Kidney epithelial cell (primary cell): ENCODE measurements at regions not wholly inside any gene's neighbourhood (a gene's known extent, or its start where the extent isn't known, plus 50 kb on each side); places are given as distances from the start of the nearest gene placed in this dataset.

Source experiments
- DNase-seq: peaks from one replicate; pipeline ENCODE4 v3.0.0-alpha.2; 2010; ENCODE audit warnings: low read depth
- H3K27me3 ChIP-seq: 2 replicates; pipeline ENCODE4 v1.6.0; 2011; ENCODE audit warnings: low read length; ENCODE audit not compliant: control insufficient read depth, insufficient read depth
- H3K36me3 ChIP-seq: 2 replicates; pipeline ENCODE4 v1.5.1; 2011; ENCODE audit warnings: low read length; ENCODE audit not compliant: control insufficient read depth, insufficient read depth
- H3K4me3 ChIP-seq: 2 replicates; pipeline ENCODE4 v1.5.1; 2011; ENCODE audit warnings: low read depth, mild to moderate bottlenecking, control low read depth, low read length
- CTCF ChIP-seq: IDR thresholded peaks from 2 replicates; pipeline ENCODE4 v1.5.1; 2011; ENCODE audit warnings: mild to moderate bottlenecking, moderate library complexity, low read length, control low read depth, inconsistent platforms; ENCODE audit not compliant: insufficient read depth, poor library complexity, severe bottlenecking

DNA sequence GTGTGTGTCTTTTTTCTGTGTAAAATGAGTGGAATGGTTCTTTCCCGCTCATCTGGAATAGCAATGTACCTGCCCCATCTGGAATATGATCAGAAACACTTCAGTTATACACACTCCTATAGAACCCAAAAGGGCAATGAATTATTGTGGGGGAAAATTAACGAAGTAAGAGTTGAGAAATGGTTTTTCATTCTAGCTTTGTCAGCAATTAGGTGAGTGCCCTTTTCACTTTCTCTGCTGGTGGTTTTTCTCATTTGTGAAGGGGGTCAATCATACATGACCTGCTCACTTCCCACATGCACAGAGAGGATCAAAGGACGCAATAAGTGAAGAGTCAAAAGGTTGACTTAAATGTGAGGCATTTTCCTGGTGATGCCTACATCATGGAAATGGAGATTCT, 168.0 kb downstream of the HS3ST3B1 start:
- Histone ChIP-seq H3K36me3 (no peaks in the 10 kb centered on the region), H3K27me3 (no peaks in the 10 kb centered on the region), H3K4me3 (no peak overlapping the region)
- no peak for TF ChIP-seq CTCF
- DNase-seq: no peak

- no peak for TF ChIP-seq CTCF
- H3K27me3 ChIP-seq: no peaks in the 10 kb centered on the region
- H3K36me3 ChIP-seq: no peaks in the 10 kb centered on the region
- no peak for DNase-seq
- no peak overlapping the region for H3K4me3 ChIP-seq
Measured at GRCh38 chr17:14461227-14461548, 160.3 kb downstream of the HS3ST3B1 start.

DNA sequence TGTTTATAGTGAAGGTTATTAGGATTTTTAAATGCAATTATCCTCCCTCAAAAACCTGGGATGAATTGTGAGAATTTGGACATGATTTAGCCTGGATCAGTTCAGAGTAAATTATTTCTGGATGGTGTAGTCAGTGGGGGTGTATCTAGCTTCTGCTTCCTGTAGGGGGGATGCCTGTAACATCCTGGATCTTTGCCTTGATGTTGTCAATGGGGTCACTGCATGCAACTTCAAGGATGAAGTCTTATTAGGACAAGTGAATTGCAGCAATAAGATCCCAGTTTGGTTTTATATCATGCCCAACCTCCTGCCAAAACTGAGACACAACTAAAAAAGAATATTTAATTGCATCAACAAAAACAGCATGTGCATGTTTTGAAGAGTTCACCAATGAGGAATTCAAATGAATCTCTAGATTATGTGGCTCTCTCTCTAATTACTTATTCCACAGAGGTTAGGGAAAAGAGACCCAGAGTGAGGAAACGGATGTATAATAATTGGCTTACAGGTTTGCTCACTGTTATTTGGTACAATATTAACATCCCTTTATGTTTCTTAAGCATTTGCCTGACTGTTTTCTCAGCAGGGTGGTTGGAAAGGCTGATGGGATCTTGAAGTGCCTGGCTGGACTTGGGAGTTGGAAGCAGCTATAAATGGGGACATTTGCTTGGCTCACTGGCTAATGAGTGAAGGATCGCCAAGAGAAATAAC, 159.8 kb downstream of the HS3ST3B1 start:
- Histone ChIP-seq H3K27me3 (no peaks in the 10 kb centered on the region), H3K36me3 (no peaks in the 10 kb centered on the region), H3K4me3 (no peak overlapping the region)
- TF ChIP-seq CTCF: no peak
- DNase-seq: no peak

DNA sequence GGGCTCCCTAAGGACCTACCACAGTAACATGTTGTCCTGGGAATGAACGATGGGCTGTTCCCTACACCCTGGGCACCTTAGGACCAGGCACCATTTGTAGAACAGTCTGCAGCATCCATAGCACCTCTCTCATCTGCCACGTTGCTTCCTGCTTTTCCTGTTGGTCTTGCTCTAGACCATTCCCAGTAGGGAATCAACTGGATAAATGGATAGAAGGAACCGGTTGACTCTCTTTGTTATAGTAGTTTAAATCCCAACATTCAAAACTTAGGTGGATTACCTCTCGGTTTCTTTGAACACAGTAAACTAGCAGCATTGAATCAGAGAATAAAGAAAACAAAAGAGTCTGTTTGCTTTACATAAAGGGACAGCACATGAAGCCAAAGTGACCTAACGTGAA, 159.1 kb downstream of the HS3ST3B1 start:
- DNase-seq: no peak
- Histone ChIP-seq H3K36me3 (no peaks in the 10 kb centered on the region), H3K4me3 (no peak overlapping the region), H3K27me3 (no peaks in the 10 kb centered on the region)
- TF ChIP-seq CTCF: no peak

GRCh38 chr17:14458724-14459123, 157.8 kb downstream of the HS3ST3B1 start:
- no peaks in the 10 kb centered on the region for H3K36me3 ChIP-seq
- no peak for TF ChIP-seq CTCF
- DNase-seq: no peak
- no peak overlapping the region for H3K4me3 ChIP-seq
- no peaks in the 10 kb centered on the region for H3K27me3 ChIP-seq

DNA sequence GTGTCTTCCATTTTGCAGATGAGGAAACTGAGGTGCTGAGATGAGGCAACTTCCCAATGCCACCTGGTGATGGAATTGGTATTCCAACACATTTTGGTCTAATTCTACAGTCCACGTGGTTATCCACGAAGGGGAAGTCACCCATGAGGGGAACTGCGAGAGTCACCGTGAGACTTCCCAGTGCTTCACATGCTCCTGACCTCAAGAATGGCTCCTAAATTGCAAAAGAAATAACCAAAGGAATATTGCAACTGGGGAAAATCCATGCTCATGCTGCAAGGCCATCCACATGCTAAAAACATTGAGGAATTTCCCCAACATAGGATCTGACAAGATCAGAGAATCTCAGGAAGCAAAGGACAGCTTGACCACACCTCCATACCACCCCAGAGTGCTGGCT, 153.9 kb downstream of the HS3ST3B1 start:
- H3K27me3 ChIP-seq: no peaks in the 10 kb centered on the region
- no peak for DNase-seq
- no peak overlapping the region for H3K4me3 ChIP-seq
- no peaks in the 10 kb centered on the region for H3K36me3 ChIP-seq
- TF ChIP-seq CTCF: no peak
